A673 (cell line): ENCODE measurements at regions not wholly inside any gene's neighbourhood (a gene's known extent, or its start where the extent isn't known, plus 50 kb on each side); places are given as distances from the start of the nearest gene placed in this dataset.

Source experiments
- EZH2 ChIP-seq: fragments of 200-600 bp; sonication (generic); IDR thresholded peaks from 2 replicates; pipeline ENCODE4 v1.6.1; 2017; ENCODE audit warnings: borderline replicate concordance, low read depth, mild to moderate bottlenecking, mixed read lengths, antibody characterized with exemption, low read length; ENCODE audit not compliant: poor library complexity, severe bottlenecking
- TF ChIP-seq, protein P1 (sequence below): fragments of 300-800, 200-600 bp; sonication (generic); conservative IDR thresholded peaks from 2 replicates; pipeline ENCODE4 v1.5.1; 2017; ENCODE audit warnings: low read depth, mild to moderate bottlenecking, antibody characterized with exemption, low read length, moderate library complexity, mixed read lengths

- TF ChIP-seq, protein P1, sequence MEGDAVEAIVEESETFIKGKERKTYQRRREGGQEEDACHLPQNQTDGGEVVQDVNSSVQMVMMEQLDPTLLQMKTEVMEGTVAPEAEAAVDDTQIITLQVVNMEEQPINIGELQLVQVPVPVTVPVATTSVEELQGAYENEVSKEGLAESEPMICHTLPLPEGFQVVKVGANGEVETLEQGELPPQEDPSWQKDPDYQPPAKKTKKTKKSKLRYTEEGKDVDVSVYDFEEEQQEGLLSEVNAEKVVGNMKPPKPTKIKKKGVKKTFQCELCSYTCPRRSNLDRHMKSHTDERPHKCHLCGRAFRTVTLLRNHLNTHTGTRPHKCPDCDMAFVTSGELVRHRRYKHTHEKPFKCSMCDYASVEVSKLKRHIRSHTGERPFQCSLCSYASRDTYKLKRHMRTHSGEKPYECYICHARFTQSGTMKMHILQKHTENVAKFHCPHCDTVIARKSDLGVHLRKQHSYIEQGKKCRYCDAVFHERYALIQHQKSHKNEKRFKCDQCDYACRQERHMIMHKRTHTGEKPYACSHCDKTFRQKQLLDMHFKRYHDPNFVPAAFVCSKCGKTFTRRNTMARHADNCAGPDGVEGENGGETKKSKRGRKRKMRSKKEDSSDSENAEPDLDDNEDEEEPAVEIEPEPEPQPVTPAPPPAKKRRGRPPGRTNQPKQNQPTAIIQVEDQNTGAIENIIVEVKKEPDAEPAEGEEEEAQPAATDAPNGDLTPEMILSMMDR = no peak
- TF ChIP-seq EZH2 = no peak
Measured at GRCh38 chr12:75890141-75890540, 141.4 kb downstream of the PHLDA1 start.
